Body of pancreas (tissue), 4 donors: ENCODE measurements at regions not wholly inside any gene's neighbourhood (a gene's known extent, or its start where the extent isn't known, plus 50 kb on each side); places are given as distances from the start of the nearest gene placed in this dataset.

Experiments
- POLR2A ChIP-seq, 3 donors: fragments of 450-650 bp; IDR thresholded peaks; one replicate each; pipeline ENCODE4 v1.6.1; 2016; ENCODE audit warnings: antibody characterized with exemption in 3 of 3, mild to moderate bottlenecking in 2 of 3
- TF ChIP-seq, protein P1 (sequence below), 7 experiments: fragments of 450-650 bp in 4 of 7; fragments of 200-600 bp in 3 of 7; sonication (generic) in 3 of 7; IDR thresholded peaks; one replicate each; pipeline ENCODE4 v1.5.1; 2016 to 2019; ENCODE audit warnings: antibody characterized with exemption in 7 of 7

GRCh38 chr6:81307651-81308214, 444.7 kb downstream of the TENT5A start:
- no peak for TF ChIP-seq POLR2A (IDR thresholded peaks at IDR 0.05)
- TF ChIP-seq, protein P1, sequence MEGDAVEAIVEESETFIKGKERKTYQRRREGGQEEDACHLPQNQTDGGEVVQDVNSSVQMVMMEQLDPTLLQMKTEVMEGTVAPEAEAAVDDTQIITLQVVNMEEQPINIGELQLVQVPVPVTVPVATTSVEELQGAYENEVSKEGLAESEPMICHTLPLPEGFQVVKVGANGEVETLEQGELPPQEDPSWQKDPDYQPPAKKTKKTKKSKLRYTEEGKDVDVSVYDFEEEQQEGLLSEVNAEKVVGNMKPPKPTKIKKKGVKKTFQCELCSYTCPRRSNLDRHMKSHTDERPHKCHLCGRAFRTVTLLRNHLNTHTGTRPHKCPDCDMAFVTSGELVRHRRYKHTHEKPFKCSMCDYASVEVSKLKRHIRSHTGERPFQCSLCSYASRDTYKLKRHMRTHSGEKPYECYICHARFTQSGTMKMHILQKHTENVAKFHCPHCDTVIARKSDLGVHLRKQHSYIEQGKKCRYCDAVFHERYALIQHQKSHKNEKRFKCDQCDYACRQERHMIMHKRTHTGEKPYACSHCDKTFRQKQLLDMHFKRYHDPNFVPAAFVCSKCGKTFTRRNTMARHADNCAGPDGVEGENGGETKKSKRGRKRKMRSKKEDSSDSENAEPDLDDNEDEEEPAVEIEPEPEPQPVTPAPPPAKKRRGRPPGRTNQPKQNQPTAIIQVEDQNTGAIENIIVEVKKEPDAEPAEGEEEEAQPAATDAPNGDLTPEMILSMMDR (IDR thresholded peaks at IDR 0.05) = no peak
